Rectal smooth muscle tissue (tissue), 1 donor: ENCODE measurements at regions not wholly inside any gene's neighbourhood (a gene's known extent, or its start where the extent isn't known, plus 50 kb on each side); places are given as distances from the start of the nearest gene placed in this dataset.

ENCODE experiments used
- H3K27ac ChIP-seq: one replicate; pipeline ENCODE4 v1.7.0; 2013; ENCODE audit warnings: low read depth, low read length, inconsistent platforms
- H3K27me3 ChIP-seq: one replicate; pipeline ENCODE4 v1.7.0; 2013; ENCODE audit warnings: low read length; ENCODE audit not compliant: control insufficient read depth, insufficient read depth
- H3K36me3 ChIP-seq: one replicate; pipeline ENCODE4 v1.7.0; 2013; ENCODE audit warnings: low read length; ENCODE audit not compliant: control insufficient read depth, insufficient read depth
- H3K4me1 ChIP-seq: one replicate; pipeline ENCODE4 v1.7.0; 2013; ENCODE audit warnings: low read length; ENCODE audit not compliant: control insufficient read depth, insufficient read depth
- H3K4me3 ChIP-seq: one replicate; pipeline ENCODE4 v1.7.0; 2013; ENCODE audit warnings: low read length
- H3K9ac ChIP-seq: one replicate; pipeline ENCODE4 v1.7.0; 2013; ENCODE audit warnings: low read length

DNA sequence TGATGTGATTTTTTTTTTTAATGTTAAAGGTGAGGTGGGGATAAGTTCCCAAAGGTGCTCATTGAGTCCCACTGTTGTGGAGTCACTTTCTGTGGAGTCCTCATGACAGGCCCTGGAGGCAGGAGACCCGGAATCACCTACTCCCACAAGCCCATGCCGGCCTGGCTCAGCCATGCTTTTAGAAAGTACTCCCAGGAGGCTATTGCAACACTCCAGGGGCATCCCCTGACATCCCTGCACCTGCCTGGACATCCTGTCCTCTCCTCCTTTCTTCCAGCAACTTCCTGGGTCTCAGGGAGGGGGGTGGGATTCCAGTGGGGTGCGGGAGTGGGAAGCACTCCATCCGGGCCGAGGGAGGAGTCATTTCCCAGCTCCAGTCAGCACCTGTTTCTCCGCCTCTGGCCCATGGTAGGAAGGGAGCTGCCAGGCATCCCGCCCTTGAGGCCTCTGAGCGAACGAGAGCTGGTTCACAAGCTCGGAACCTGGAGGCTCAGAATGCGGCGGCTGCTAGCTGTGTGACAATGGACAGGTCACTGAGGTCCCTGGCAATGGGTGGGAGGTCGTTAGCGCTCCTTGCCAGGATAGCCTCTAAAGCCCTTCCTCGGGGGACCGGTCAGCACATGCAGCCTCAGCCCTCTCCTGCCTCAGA, 163.9 kb upstream of the ID2 start:
- Histone ChIP-seq H3K4me3 (no peak overlapping the region), H3K27me3 (no peaks in the 10 kb centered on the region), H3K4me1 (no peaks in the 10 kb centered on the region), H3K27ac (no peak overlapping the region), H3K36me3 (no peaks in the 10 kb centered on the region), H3K9ac (no peak overlapping the region)

DNA sequence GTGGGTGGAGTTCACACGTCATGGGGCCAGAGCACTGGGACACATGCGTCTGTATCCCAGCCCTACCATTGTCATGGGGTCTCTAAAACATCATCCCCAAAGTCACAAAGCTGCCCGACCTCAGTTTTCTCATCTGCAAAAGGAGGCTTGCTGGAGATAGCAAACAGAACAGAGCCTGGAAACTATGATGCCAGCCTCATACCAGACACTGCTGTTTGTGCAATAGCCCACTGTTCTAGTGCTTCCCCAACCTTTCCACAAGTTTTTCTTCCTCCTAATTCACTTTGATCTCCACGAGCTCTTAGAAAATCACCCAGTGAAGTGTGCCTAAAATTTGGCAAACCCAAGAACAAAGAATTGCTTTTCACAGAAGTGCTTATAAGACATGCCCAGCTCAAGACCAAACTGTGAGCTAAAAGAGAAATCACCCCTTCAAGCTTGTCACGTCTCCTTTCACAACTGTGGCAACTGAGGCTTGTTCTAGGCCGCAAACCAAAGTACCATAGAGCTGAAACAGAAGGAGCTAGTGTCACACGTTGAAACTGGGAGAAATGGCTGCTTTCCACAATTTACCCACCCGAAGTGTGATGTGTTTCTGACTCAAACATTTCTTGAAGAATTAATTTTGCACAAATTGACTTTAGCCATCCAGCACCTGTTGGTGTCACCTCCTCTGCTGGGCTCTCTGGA, 162.7 kb upstream of the ID2 start:
- Histone ChIP-seq H3K9ac (no peak overlapping the region), H3K4me3 (no peak overlapping the region), H3K36me3 (no peaks in the 10 kb centered on the region), H3K4me1 (no peaks in the 10 kb centered on the region), H3K27ac (no peak overlapping the region), H3K27me3 (no peaks in the 10 kb centered on the region)

DNA sequence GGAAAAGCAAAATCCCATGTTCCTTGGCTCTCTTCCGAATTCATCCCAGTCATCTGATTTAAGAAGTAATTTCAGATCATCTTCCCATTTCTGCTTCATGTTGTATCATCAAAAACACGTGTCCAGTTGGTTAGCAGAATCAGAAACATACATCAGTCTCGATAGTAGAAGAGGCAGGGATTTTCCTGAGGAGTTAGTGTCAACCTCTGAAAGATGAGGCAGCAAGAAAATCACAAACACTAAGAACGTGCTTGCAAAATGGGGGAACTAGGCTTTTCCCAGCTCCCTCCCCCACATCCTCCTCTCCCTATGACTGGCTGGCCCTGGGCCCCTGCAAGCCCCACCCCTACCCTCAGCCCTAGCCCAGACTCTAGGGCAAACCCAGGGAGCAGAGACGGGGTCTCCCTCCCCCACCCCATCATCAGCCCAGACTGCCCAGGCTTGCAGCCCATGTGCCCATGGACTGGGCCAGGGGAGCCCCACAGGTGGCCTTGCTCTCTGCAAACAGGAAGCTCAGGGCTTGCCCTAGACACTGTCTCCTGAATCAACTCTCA, 161.0 kb upstream of the ID2 start:
- no peaks in the 10 kb centered on the region for H3K4me1 ChIP-seq
- H3K9ac ChIP-seq = no peak overlapping the region
- H3K27ac ChIP-seq = no peak overlapping the region

DNA sequence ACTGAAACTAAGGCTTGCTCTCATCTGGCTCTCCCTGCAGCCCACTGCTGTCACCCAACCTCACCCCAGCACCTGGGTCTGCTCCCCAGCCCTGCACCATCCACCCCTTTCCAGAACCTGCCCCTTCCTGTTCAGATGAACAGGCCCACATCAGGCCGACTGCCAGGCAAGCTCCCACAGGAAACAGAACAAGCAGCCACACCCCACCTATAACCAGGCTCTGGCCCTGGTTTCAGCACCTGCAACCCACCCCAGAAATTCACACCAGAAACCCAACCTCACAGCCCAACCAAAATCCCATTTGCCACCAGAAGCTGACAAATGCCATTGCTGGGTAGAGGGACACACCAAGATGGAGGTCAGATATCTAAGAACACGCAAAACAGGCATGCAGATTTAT, 159.2 kb upstream of the ID2 start:
- Histone ChIP-seq H3K27ac (no peak overlapping the region), H3K4me3 (no peak overlapping the region), H3K27me3 (no peaks in the 10 kb centered on the region), H3K9ac (no peak overlapping the region), H3K36me3 (no peaks in the 10 kb centered on the region), H3K4me1 (no peaks in the 10 kb centered on the region)

More for the DNA sequence above, 161.0 kb upstream of the ID2 start:
- Histone ChIP-seq H3K36me3 (no peaks in the 10 kb centered on the region), H3K27me3 (no peaks in the 10 kb centered on the region), H3K4me3 (no peak overlapping the region)

DNA sequence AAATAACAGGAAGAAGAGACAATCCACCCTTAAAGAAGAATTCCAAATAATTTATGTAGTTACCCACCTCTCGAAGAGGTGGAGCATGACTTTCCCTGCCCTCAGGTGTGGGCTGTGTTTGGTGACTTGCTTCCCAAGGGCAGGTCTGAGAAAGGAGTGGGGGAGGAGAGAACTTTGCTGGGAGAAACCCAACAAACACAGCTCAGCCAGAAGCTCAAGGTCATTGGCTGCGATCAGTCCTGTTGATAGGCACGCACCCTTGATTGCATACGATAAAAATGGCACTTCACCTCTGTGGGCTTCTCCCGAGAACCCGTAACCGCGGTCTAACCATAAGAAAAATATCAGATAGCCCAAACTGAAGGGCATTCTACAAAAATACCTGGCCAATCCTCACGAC, 157.5 kb upstream of the ID2 start:
- Histone ChIP-seq H3K9ac (no peak overlapping the region), H3K4me1 (no peaks in the 10 kb centered on the region), H3K36me3 (no peaks in the 10 kb centered on the region), H3K27me3 (no peaks in the 10 kb centered on the region), H3K27ac (no peak overlapping the region), H3K4me3 (no peak overlapping the region)

DNA sequence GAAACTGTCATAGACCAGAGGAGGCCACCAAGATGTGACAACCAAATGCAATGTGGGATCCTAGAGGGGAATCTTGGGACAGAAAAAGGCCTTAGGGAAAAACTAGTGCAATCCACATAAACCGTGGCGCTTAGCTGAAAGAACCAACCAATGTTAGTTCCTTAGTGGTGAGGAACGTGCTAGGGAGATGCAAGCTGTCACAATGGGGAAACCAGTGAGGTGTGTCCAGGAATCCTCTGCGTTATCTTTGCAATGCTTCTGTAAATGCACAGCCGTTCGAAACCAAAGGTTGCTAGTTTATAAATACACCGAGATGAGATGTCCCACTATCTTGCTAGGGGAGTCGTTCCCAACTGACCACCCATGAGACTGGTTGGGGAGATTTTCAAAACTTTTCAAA, 157.0 kb upstream of the ID2 start:
- Histone ChIP-seq H3K36me3 (no peaks in the 10 kb centered on the region), H3K9ac (no peak overlapping the region), H3K27ac (no peak overlapping the region), H3K4me3 (no peak overlapping the region), H3K27me3 (no peaks in the 10 kb centered on the region), H3K4me1 (no peaks in the 10 kb centered on the region)

DNA sequence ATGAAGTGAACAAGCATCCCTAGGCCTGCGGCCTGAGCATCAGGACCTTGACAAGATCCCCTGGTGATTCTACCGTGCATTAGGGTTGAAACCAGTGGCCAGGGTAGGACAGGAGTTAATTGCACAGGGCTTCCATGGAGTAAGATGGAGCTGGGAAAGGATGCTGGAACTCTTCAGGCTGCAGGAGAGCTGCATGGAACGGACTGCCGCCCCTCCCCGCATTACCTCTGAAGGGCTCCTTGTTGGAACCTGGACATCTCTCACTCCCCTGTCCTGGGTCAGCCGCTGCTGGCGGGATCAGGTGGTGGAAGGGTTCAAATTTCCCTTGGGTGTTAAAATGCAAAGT, 156.6 kb upstream of the ID2 start:
- Histone ChIP-seq H3K4me1 (no peaks in the 10 kb centered on the region), H3K27me3 (no peaks in the 10 kb centered on the region), H3K4me3 (no peak overlapping the region), H3K27ac (no peak overlapping the region), H3K9ac (no peak overlapping the region), H3K36me3 (no peaks in the 10 kb centered on the region)

DNA sequence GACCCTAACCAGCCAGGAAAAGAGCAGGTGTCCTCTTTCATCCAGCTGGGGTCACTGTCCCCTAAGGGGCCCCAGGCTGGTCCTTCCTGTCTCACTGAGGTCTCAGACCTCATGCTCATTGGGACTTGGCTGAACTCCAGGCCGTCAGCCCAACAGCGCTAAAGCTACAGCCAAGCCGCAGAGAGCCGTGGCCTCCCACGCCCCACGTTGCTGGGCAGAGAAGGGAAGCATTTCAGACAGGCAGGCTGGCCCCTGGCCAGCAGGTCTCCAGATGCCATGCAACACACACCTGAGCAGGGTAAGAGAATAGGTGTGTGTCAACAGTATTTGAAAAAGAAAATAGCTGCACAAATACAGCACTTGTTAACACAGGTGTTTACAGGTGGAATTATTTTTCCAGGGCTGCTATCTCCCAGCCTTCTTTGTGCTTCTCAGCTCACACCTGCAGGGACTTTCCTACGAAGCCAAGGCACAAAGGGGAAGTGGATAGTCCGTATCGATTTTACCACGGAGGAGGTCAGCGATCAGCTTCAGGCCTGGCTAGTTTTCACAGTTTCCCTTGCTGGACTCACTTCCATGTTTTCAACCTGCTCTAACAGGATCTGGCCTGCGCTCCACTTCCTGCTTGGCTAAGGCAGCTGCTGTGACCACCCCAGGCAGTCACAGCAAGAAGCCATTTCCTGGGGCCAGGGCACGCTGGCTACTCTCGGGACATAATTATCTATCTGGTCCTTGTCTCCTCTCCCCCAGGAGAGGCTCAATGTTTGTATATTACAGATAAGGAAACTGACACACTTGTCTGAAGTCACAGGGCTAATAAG, 156.1 kb upstream of the ID2 start:
- Histone ChIP-seq H3K27me3 (no peaks in the 10 kb centered on the region), H3K36me3 (no peaks in the 10 kb centered on the region), H3K27ac (no peak overlapping the region), H3K9ac (no peak overlapping the region), H3K4me1 (no peaks in the 10 kb centered on the region), H3K4me3 (no peak overlapping the region)

DNA sequence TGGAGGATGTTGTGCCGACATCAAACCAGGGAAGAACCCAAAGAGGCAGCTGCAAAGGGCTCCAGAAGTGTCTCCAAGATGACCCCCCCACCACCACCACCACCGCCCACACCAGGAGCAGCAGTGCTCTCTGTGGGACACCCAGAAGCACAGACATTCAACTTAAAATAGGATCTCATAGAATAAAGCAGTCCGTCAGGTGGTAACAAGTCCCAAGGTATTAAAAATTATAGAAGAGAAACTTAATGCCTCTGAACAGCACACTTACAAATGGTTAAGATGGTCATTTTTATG, 155.5 kb upstream of the ID2 start:
- Histone ChIP-seq H3K36me3 (no peaks in the 10 kb centered on the region), H3K27ac (no peak overlapping the region), H3K4me3 (no peak overlapping the region), H3K4me1 (no peaks in the 10 kb centered on the region), H3K9ac (no peak overlapping the region), H3K27me3 (no peaks in the 10 kb centered on the region)

DNA sequence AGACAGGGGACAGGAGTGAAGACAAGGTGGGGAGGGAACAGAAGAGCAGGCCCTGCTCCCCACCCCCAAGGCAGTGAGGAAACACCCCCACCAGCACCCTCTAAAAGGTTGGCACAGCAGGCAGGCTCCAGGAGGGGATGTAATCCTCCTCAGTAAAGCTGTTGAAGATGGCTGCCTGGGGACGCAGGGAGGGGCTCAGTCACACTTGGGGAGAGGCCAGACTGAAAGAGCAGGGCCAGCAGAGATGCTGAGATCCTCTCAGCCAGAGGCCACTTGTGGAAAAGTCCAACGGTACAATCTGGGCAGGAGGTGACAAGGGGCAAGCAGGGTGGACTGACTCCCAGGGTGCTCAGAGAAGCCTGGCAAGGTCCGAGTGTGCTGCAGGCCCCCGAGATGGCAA, 154.8 kb upstream of the ID2 start:
- Histone ChIP-seq H3K4me3 (no peak overlapping the region), H3K4me1 (no peaks in the 10 kb centered on the region), H3K27ac (no peak overlapping the region), H3K9ac (no peak overlapping the region), H3K27me3 (no peaks in the 10 kb centered on the region), H3K36me3 (no peaks in the 10 kb centered on the region)

DNA sequence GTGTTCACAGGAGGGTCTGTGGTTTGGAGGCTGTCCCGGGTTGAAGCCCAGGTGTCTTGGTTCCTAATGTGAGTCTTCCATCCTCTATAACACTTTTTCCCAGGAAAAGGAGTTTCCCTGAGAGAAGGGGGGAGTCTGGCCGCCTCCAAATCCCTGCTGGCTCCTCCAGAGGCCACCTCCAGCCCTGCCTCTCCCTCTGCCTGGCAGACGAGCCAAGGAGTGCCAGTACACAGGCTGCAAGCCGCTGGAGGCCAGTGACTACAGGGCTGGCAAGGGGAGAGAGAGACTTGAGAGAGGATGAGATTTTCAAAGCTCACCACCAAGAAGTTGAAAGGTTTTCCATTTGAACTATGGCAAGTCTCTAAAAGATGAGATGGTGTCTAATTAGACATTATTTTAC, 154.2 kb upstream of the ID2 start:
- H3K27ac ChIP-seq = no peak overlapping the region
- no peak overlapping the region for H3K9ac ChIP-seq

DNA sequence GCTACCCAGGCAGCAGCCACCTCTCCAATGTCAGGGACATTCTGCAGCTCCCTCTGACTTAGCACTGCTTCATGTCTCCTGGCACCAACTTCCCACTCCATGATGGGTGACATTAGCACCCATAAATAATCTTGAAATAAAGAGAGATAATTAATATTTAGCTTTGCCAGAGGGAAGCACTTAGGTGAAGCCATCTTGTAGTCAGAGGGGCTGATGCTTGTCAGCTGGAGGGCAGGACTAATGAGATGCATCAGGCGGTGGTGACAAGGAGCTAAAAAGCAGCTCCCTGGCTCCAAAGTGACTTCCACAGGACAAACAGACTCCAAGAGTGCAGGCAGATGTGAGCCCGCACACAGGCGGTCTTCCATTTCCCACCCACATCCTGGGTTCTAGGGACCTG, 153.0 kb upstream of the ID2 start:
- no peak overlapping the region for H3K9ac ChIP-seq
- no peaks in the 10 kb centered on the region for H3K36me3 ChIP-seq
- no peak overlapping the region for H3K27ac ChIP-seq
- H3K27me3 ChIP-seq = no peaks in the 10 kb centered on the region
- no peaks in the 10 kb centered on the region for H3K4me1 ChIP-seq
- no peak overlapping the region for H3K4me3 ChIP-seq

More for the DNA sequence above, 154.2 kb upstream of the ID2 start:
- no peaks in the 10 kb centered on the region for H3K36me3 ChIP-seq
- no peaks in the 10 kb centered on the region for H3K4me1 ChIP-seq
- H3K4me3 ChIP-seq = no peak overlapping the region
- no peaks in the 10 kb centered on the region for H3K27me3 ChIP-seq
